Body of pancreas (tissue), 4 donors: ENCODE measurements at regions not wholly inside any gene's neighbourhood (a gene's known extent, or its start where the extent isn't known, plus 50 kb on each side); places are given as distances from the start of the nearest gene placed in this dataset.

Experiments used
- ATAC-seq: fragments of 150-250 bp; one replicate; pipeline ENCODE4 v1.9.1; 2016
- DNase-seq, 4 donors: peaks; one replicate each; pipeline ENCODE4 v3.0.0-alpha.2; 2019
- H3K27ac ChIP-seq, 4 donors: fragments of 200-600 bp; sonication (generic); 1 replicate in 3 of 4; 2 replicates in 1 of 4; pipeline versions ENCODE4 v1.5.1 to v1.6.1; 2016 to 2019; ENCODE audit warnings: mild to moderate bottlenecking in 1 of 4, mixed read lengths in 1 of 4, moderate library complexity in 1 of 4
- H3K27me3 ChIP-seq, 2 donors: fragments of 200-600 bp; sonication (generic); one replicate each; pipeline ENCODE4 v1.6.0; 2016; ENCODE audit warnings: mild to moderate bottlenecking in 1 of 2
- H3K36me3 ChIP-seq, 2 donors: fragments of 200-600 bp; sonication (generic); replicated peaks in 1 of 2; 2 replicates each; pipeline ENCODE4 v1.5.1; 2016; ENCODE audit warnings: low read depth in 2 of 2; ENCODE audit not compliant: insufficient read depth in 1 of 2
- H3K4me1 ChIP-seq: fragments of 200-600 bp; sonication (generic); one replicate; pipeline ENCODE4 v1.6.0; 2016
- H3K4me3 ChIP-seq, 2 donors: fragments of 200-600 bp; sonication (generic); 1 replicate in 1 of 2; 2 replicates in 1 of 2; pipeline ENCODE4 v1.5.1; 2016 to 2019
- H3K9me3 ChIP-seq, 3 donors: fragments of 200-600 bp; sonication (generic); 1 replicate in 2 of 3; 2 replicates in 1 of 3; pipeline ENCODE4 v1.5.1; 2016
- POLR2A ChIP-seq, 3 donors: fragments of 450-650 bp; IDR thresholded peaks; one replicate each; pipeline ENCODE4 v1.6.1; 2016; ENCODE audit warnings: antibody characterized with exemption in 3 of 3, mild to moderate bottlenecking in 2 of 3
- WGBS, 2 donors: methylation state at CpG; one replicate each; pipeline ENCODE4 v1.1.5; 2017; 5-methylcytosine and 5-hydroxymethylcytosine counted together
- intact Hi-C: fragments of 100-400 bp; cut with DNase I; formaldehyde crosslinking; loops from one replicate; pipeline ENCODE4 v1.15.1; 2023
- TF ChIP-seq, protein P1 (sequence below), 7 experiments: fragments of 450-650 bp in 4 of 7; fragments of 200-600 bp in 3 of 7; sonication (generic) in 3 of 7; IDR thresholded peaks; one replicate each; pipeline ENCODE4 v1.5.1; 2016 to 2019; ENCODE audit warnings: antibody characterized with exemption in 7 of 7

DNA sequence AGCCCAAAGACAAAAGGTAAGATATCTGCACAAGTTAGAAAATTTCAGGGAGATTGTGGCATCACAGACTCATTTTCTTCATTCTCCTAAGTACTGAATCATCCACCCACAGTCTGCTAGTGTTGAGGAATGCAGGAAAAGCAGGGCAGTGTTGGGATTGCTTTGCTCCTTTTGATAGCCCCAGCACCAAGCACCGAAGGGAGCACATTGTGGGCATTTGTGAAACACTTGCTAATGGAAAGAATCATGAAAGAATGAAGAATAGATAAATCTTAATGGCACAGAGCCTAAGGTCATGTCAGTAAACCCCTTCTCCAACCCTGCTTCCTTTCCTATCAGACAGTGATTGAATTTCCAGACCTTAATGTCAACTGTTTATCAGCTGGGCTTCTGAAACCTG, 103.1 kb upstream of the GPRIN3 start:
- no peak overlapping the region for H3K4me3 ChIP-seq
- no peaks in the 10 kb centered on the region for H3K9me3 ChIP-seq
- ATAC-seq = peak; percentile 31
- peaks cover 16% of the 10 kb centered on the region for H3K4me1 ChIP-seq
- no peaks in the 10 kb centered on the region for H3K36me3 ChIP-seq
- H3K27ac ChIP-seq = peak overlapping the region; percentile 20 to 56 (median 38)
- intact Hi-C loops = no loop called here
- H3K27me3 ChIP-seq = no peaks in the 10 kb centered on the region
- no peak for DNase-seq
- WGBS, 2 donors = 16 to 40% methylated on average over 1 of the region's 1 CpG
- no peak for TF ChIP-seq POLR2A (IDR thresholded peaks at IDR 0.05)

DNA sequence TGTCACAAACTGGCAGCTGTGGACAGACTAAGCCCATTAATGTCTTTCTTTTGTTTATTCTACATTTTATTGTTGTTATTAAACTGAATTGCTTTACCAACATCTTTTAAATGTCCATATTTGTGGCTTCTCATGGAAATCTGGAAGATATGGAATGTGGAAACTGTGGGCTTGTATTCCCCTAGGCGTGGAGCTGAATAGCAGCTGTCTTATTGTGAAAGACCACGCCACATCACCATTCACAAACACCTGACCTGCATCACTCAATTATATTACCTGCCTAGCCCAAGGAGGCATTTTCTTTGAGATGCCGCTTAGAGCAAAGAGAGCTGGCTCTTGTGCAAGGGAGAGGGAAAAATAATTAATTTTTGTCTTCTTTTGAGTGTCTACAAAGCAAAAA, 96.9 kb upstream of the GPRIN3 start:
- Histone ChIP-seq H3K4me3 (no peak overlapping the region), H3K36me3 (no peaks in the 10 kb centered on the region), H3K27me3 (no peaks in the 10 kb centered on the region), H3K4me1 (no peaks in the 10 kb centered on the region), H3K27ac (no peak overlapping the region), H3K9me3 (no peaks in the 10 kb centered on the region)
- TF ChIP-seq, protein P1, sequence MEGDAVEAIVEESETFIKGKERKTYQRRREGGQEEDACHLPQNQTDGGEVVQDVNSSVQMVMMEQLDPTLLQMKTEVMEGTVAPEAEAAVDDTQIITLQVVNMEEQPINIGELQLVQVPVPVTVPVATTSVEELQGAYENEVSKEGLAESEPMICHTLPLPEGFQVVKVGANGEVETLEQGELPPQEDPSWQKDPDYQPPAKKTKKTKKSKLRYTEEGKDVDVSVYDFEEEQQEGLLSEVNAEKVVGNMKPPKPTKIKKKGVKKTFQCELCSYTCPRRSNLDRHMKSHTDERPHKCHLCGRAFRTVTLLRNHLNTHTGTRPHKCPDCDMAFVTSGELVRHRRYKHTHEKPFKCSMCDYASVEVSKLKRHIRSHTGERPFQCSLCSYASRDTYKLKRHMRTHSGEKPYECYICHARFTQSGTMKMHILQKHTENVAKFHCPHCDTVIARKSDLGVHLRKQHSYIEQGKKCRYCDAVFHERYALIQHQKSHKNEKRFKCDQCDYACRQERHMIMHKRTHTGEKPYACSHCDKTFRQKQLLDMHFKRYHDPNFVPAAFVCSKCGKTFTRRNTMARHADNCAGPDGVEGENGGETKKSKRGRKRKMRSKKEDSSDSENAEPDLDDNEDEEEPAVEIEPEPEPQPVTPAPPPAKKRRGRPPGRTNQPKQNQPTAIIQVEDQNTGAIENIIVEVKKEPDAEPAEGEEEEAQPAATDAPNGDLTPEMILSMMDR (IDR thresholded peaks at IDR 0.05) = no peak
- no peak for TF ChIP-seq POLR2A (IDR thresholded peaks at IDR 0.05)
- ATAC-seq = no peak
- intact Hi-C loops = no loop called here
- no peak for DNase-seq
- 93 to 96% methylated on average over 3 of the region's 3 CpGs for WGBS, 2 donors

- no peak overlapping the region for H3K4me3 ChIP-seq
- no peak overlapping the region for H3K27ac ChIP-seq
- 74% methylated on average over 2 of the region's 2 CpGs for WGBS, 2 donors
- no peaks in the 10 kb centered on the region for H3K27me3 ChIP-seq
- no peak for TF ChIP-seq POLR2A (IDR thresholded peaks at IDR 0.05)
- TF ChIP-seq, protein P1 (IDR thresholded peaks at IDR 0.05) = no peak
- H3K4me1 ChIP-seq = peaks cover 3% of the 10 kb centered on the region
- no peak for DNase-seq
- intact Hi-C loops = no loop called here
- H3K36me3 ChIP-seq = no peaks in the 10 kb centered on the region
- no peaks in the 10 kb centered on the region for H3K9me3 ChIP-seq
- no peak for ATAC-seq
Observed at GRCh38 chr4:89403826-89404225, 96.2 kb upstream of the GPRIN3 start.

DNA sequence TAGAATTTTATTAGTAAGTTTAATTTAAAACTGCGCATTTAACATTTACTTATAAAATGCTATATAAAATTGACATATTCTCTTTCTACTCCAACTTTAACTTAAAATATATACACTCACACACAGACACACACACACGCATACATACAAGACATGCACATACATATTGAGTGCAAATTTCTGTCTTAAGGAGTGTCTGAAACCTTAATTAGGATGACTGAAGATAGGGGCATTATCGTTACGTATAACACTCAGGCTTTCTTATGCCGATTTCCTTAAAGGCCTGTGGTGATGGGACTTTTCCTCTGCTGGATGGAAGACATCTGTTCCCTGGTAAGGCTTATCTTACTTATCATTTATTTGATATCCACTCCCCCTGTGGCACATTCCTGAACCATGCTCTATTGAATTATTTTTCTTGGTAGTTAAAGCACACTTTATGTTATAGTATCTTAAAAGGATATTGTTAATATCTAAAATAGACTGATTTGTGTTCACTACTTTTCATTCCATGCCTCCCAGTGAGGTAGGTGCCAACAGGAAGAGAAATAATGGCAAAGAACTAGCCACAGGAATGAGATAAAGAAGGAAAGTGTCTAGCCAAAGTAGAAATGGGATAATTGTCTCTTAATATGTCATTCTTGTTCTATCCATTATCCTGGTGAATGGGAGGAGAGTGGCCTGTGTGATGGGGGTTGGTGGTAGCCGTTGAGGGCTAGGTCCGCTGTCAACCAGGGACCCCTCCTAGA, 92.9 kb upstream of the GPRIN3 start:
- TF ChIP-seq, protein P1 (IDR thresholded peaks at IDR 0.05) = no peak
- no peak for TF ChIP-seq POLR2A (IDR thresholded peaks at IDR 0.05)
- intact Hi-C loops = no loop called here
- ATAC-seq = no peak

GRCh38 chr4:89398644-89399043, 91.0 kb upstream of the GPRIN3 start:
- H3K27ac ChIP-seq = no peak overlapping the region
- no peaks in the 10 kb centered on the region for H3K9me3 ChIP-seq
- no peaks in the 10 kb centered on the region for H3K27me3 ChIP-seq
- intact Hi-C loops = no loop called here
- ATAC-seq = no peak
- no peaks in the 10 kb centered on the region for H3K36me3 ChIP-seq
- H3K4me1 ChIP-seq = peaks cover 3% of the 10 kb centered on the region
- DNase-seq = no peak
- no peak overlapping the region for H3K4me3 ChIP-seq
- TF ChIP-seq POLR2A (IDR thresholded peaks at IDR 0.05) = no peak
- TF ChIP-seq, protein P1 (IDR thresholded peaks at IDR 0.05) = no peak

More for the DNA sequence above, 92.9 kb upstream of the GPRIN3 start:
- WGBS, 2 donors = 90 to 92% methylated on average over 7 of the region's 7 CpGs
- no peak for DNase-seq
- no peak overlapping the region for H3K27ac ChIP-seq
- H3K9me3 ChIP-seq = no peaks in the 10 kb centered on the region
- no peak overlapping the region for H3K4me3 ChIP-seq
- peaks cover 3% of the 10 kb centered on the region for H3K4me1 ChIP-seq
- no peaks in the 10 kb centered on the region for H3K27me3 ChIP-seq
- H3K36me3 ChIP-seq = no peaks in the 10 kb centered on the region
